ENCODE measurements at regions not wholly inside any gene's neighbourhood (a gene's known extent, or its start where the extent isn't known, plus 50 kb on each side); places are given as distances from the start of the nearest gene placed in this dataset.

DNA sequence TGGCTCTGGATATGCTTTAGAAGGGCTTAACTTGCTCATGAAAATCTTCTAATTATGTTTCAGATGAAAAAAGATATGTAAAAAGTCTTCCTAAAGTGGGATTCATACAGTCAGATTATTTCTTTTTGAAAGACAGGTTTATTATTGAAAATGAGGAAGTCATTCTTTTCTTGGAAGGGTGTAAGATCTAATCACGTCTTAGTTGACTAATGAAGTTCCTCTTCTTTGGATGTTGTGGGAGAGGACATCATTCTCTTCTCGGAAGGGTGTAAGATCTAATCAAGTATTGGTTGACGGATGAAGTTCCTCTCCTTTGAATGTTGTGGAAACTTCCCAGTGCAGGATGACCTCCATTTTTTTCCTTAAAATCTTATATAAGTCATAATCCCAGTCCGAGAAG lies 74.9 kb downstream of the ALG10 start:
- no peaks in the 10 kb centered on the region for H3K9me1 ChIP-seq (replicated peaks; ENCODE audit: control insufficient read depth, extremely low read depth, insufficient read depth, low read length)
- FAIRE-seq: no peak
- intact Hi-C loops (cut with micrococcal nuclease) (no loop called here), dilution Hi-C loops (cut with MboI; ENCODE audit: extremely low pct_ligation_motif_present, low sequenced_read_pairs) (no loop called here)
- no peak overlapping the region for H3K4me2 ChIP-seq (ENCODE audit: insufficient read depth, low read length)
- H3K4me3 ChIP-seq (replicated peaks in 1 of 3; ENCODE audit: insufficient read depth in 1 of 3, low read depth in 1 of 3, low read length in 3 of 3): no peak overlapping the region
- ChIA-PET POLR2A (no interaction called here), CTCF (no interaction called here)
- no peaks in the 10 kb centered on the region for H3K4me1 ChIP-seq (ENCODE audit: control insufficient read depth, extremely low read depth, insufficient read depth, low read length)
- TF ChIP-seq, protein P1, sequence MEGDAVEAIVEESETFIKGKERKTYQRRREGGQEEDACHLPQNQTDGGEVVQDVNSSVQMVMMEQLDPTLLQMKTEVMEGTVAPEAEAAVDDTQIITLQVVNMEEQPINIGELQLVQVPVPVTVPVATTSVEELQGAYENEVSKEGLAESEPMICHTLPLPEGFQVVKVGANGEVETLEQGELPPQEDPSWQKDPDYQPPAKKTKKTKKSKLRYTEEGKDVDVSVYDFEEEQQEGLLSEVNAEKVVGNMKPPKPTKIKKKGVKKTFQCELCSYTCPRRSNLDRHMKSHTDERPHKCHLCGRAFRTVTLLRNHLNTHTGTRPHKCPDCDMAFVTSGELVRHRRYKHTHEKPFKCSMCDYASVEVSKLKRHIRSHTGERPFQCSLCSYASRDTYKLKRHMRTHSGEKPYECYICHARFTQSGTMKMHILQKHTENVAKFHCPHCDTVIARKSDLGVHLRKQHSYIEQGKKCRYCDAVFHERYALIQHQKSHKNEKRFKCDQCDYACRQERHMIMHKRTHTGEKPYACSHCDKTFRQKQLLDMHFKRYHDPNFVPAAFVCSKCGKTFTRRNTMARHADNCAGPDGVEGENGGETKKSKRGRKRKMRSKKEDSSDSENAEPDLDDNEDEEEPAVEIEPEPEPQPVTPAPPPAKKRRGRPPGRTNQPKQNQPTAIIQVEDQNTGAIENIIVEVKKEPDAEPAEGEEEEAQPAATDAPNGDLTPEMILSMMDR (IDR thresholded peaks at IDR 0.05; ENCODE audit: extremely low read depth in 1 of 2, insufficient read depth in 1 of 2, low read depth in 1 of 2, low read length in 2 of 2): no peak
- no peak for DNase-seq (ENCODE audit: low read depth, low spot score)
- BruUV-seq (replicated peaks): no TSS peak
- H3K36me3 ChIP-seq (ENCODE audit: control insufficient read depth in 2 of 2, extremely low read depth in 1 of 2, insufficient read depth in 2 of 2, low read length in 2 of 2): no peaks in the 10 kb centered on the region
- no peaks in the 10 kb centered on the region for H4K20me1 ChIP-seq (replicated peaks; ENCODE audit: control insufficient read depth, extremely low read depth, insufficient read depth, low read length)
- H3K27me3 ChIP-seq (ENCODE audit: control insufficient read depth in 2 of 2, insufficient read depth in 2 of 2, low read length in 2 of 2): no peaks in the 10 kb centered on the region
- no peak overlapping the region for H3K27ac ChIP-seq (ENCODE audit: insufficient read depth, low read depth, low read length)
- H2AFZ ChIP-seq (ENCODE audit: low read depth, low read length): no peak overlapping the region
- no peak overlapping the region for H3K9ac ChIP-seq (replicated peaks; ENCODE audit: extremely low read depth, insufficient read depth, low read length)
- H3K9me3 ChIP-seq (replicated peaks; ENCODE audit: control insufficient read depth, insufficient read depth, low read length): no peaks in the 10 kb centered on the region
- H3K79me2 ChIP-seq (ENCODE audit: control insufficient read depth, insufficient read depth, low read length): no peaks in the 10 kb centered on the region

DNA sequence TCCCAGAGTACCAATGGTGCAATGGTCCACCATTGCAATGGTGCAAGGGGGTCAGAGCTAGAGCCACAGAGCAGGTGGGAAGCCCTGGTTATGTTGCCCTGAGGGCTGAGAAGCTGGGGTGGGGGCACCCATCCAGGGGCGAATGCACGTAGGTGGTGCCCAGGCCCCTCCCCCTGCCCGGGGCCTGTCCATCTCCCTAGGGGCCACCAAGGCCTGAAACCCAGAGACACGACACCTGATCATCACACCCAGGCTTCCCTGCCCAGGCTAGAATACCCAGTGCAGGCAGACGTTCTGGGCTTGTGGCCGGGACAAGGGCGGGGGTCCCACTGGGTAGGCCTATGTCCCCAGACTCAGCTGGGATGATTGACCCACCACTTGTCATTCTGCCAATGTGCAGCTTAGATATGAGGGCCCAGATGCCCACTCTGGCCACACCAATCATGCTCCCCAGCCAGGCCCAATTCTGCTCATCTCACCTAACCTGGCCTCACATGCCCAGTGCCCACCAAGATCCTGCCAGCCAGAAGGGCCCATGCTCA lies 83.2 kb downstream of the ALG10 start:
- Histone ChIP-seq H3K4me2 (ENCODE audit: insufficient read depth, low read length) (no peak overlapping the region), H3K36me3 (ENCODE audit: control insufficient read depth in 2 of 2, extremely low read depth in 1 of 2, insufficient read depth in 2 of 2, low read length in 2 of 2) (no peaks in the 10 kb centered on the region), H4K20me1 (replicated peaks; ENCODE audit: control insufficient read depth, extremely low read depth, insufficient read depth, low read length) (no peaks in the 10 kb centered on the region), H3K79me2 (ENCODE audit: control insufficient read depth, insufficient read depth, low read length) (no peaks in the 10 kb centered on the region), H3K9me3 (replicated peaks; ENCODE audit: control insufficient read depth, insufficient read depth, low read length) (no peaks in the 10 kb centered on the region), H3K9ac (replicated peaks; ENCODE audit: extremely low read depth, insufficient read depth, low read length) (no peak overlapping the region), H3K4me3 (replicated peaks in 1 of 3; ENCODE audit: insufficient read depth in 1 of 3, low read depth in 1 of 3, low read length in 3 of 3) (no peak overlapping the region), H3K9me1 (replicated peaks; ENCODE audit: control insufficient read depth, extremely low read depth, insufficient read depth, low read length) (no peaks in the 10 kb centered on the region), H2AFZ (ENCODE audit: low read depth, low read length) (no peak overlapping the region), H3K27me3 (ENCODE audit: control insufficient read depth in 2 of 2, insufficient read depth in 2 of 2, low read length in 2 of 2) (no peaks in the 10 kb centered on the region), H3K27ac (ENCODE audit: insufficient read depth, low read depth, low read length) (no peak overlapping the region), H3K4me1 (ENCODE audit: control insufficient read depth, extremely low read depth, insufficient read depth, low read length) (no peaks in the 10 kb centered on the region)
- dilution Hi-C loops (cut with MboI; ENCODE audit: extremely low pct_ligation_motif_present, low sequenced_read_pairs) (no loop called here), intact Hi-C loops (cut with micrococcal nuclease) (no loop called here)
- DNase-seq (ENCODE audit: low read depth, low spot score) (no peak), FAIRE-seq (no peak)
- POLR2A ChIA-PET: no interaction called here
- TF ChIP-seq POLR2A (IDR thresholded peaks at IDR 0.05; ENCODE audit: low read depth, low read length) (no peak), JUN (IDR thresholded peaks at IDR 0.05; ENCODE audit: borderline replicate concordance, insufficient read depth, insufficient read length, low read depth) (no peak), MYC (IDR thresholded peaks at IDR 0.05; ENCODE audit: low read depth, low read length) (no peak), FOS (IDR thresholded peaks at IDR 0.05; ENCODE audit: borderline replicate concordance, insufficient read depth, low read length) (no peak), GATA2 (IDR thresholded peaks at IDR 0.05; ENCODE audit: insufficient read depth, insufficient read length, low read depth, low read length) (no peak), EZH2 (IDR thresholded peaks at IDR 0.05; ENCODE audit: borderline replicate concordance, low read depth, low read length, severe bottlenecking) (no peak), POLR2AphosphoS5 (IDR thresholded peaks at IDR 0.05; ENCODE audit: insufficient read depth, low read depth, low read length) (no peak)
- TF ChIP-seq, protein P2, sequence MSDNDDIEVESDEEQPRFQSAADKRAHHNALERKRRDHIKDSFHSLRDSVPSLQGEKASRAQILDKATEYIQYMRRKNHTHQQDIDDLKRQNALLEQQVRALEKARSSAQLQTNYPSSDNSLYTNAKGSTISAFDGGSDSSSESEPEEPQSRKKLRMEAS (IDR thresholded peaks at IDR 0.05; ENCODE audit: insufficient read depth, insufficient read length): no peak
- TF ChIP-seq, protein P1 (IDR thresholded peaks at IDR 0.05; ENCODE audit: extremely low read depth in 1 of 2, insufficient read depth in 1 of 2, low read depth in 1 of 2, low read length in 2 of 2): no peak
- CTCF ChIA-PET: no interaction called here
- BruUV-seq (replicated peaks): no TSS peak
